MCF 10A (cell line): ENCODE measurements at regions not wholly inside any gene's neighbourhood (a gene's known extent, or its start where the extent isn't known, plus 50 kb on each side); places are given as distances from the start of the nearest gene placed in this dataset.
"Not testable (repeated sequence)": the region's sequence is repeated elsewhere in the genome, so short reads cannot be mapped to it uniquely, and the experiment has no call there.

Source experiments
- BruUV-seq: library from RNA; stranded (reverse); fragments of 400-500 nt; replicated peaks from 2 replicates; lab custom pipeline; 2021; lab: Mats Ljungman, UMichigan
- CTCF ChIA-PET: fragments of 300-600 bp; sonication (Branson Sonifier 250); formaldehyde crosslinking; extraction: SDS; loops from one replicate; lab custom pipeline; 2021; ENCODE audit warnings: antibody characterized with exemption, inconsistent platforms; lab: Yijun Ruan, JAX
- POLR2A ChIA-PET: fragments of 300-600, 350-650 bp; sonication (Branson Sonifier 250); formaldehyde crosslinking; extraction: SDS; loops from one replicate; lab custom pipeline; 2020; ENCODE audit warnings: antibody characterized with exemption, inconsistent platforms; lab: Yijun Ruan, JAX
- DNase-seq: peaks from one replicate; pipeline ENCODE4 v3.0.0-alpha.2; 2018; ENCODE audit not compliant: unreplicated experiment
- H3K27ac Mint-ChIP-seq: one replicate; pipeline ENCODE4 v1.8.0; 2022; ENCODE audit warnings: mild to moderate bottlenecking, low read depth, mixed read lengths; ENCODE audit not compliant: unreplicated experiment
- H3K27me3 Mint-ChIP-seq: one replicate; pipeline ENCODE4 v1.8.0; 2022; ENCODE audit warnings: mixed read lengths; ENCODE audit not compliant: insufficient read depth, unreplicated experiment
- H3K36me3 Mint-ChIP-seq: one replicate; pipeline ENCODE4 v1.8.0; 2022; ENCODE audit warnings: mild to moderate bottlenecking, moderate library complexity, mixed read lengths; ENCODE audit not compliant: insufficient read depth, unreplicated experiment
- H3K4me1 Mint-ChIP-seq: one replicate; pipeline ENCODE4 v1.8.0; 2022; ENCODE audit warnings: mixed read lengths; ENCODE audit not compliant: insufficient read depth, unreplicated experiment
- H3K4me3 Mint-ChIP-seq: one replicate; pipeline ENCODE4 v1.8.0; 2022; ENCODE audit warnings: mild to moderate bottlenecking, moderate library complexity, mixed read lengths; ENCODE audit not compliant: unreplicated experiment
- H3K9me3 Mint-ChIP-seq: one replicate; pipeline ENCODE4 v1.8.0; 2022; ENCODE audit warnings: mixed read lengths; ENCODE audit not compliant: unreplicated experiment
- intact Hi-C: fragments of 100-400 bp; cut with micrococcal nuclease; formaldehyde crosslinking; loops from 2 replicates; pipeline ENCODE4 v1.14.1; 2022
- TF ChIP-seq, protein P1 (sequence below): fragments of 200-600 bp; IDR thresholded peaks from one replicate; pipeline ENCODE4 v1.8.0; 2022; ENCODE audit warnings: antibody characterized with exemption, mild to moderate bottlenecking; ENCODE audit not compliant: unreplicated experiment

DNA sequence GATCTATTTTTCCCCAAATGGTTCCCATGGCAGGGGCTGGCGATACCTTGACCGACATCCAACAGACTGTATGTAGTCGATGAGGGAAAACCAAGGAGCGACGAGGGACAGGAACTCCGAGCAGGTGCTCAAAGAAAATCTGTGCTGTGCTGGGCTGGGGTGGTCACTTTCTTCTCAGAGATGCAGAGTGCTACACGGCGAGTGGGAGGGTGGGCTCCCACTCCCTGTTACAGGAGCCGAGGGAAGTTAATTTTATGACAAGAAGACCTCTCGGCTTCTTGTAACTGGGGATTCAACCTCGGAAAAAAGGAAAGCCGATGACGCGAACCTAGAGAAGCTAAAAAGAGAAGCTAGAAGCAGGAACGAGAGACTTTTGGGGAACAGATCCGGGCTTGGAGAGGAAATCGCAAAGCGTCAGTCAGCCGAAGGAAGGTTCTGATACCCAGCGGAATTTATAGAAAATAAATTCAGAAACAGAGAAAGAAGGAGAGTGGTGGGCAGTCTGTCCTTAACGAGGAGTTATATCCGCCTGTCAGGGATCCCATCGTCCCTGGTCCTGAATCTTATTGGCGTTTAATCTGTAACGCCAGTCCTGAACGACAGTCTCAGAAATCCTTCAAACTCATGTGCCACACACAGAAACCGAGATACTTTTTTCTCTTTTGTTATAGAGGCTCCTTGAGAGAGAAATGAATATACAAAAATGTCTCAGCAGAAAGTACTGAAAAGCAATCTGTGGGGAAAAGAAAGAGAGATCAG lies 84.6 kb upstream of the ZNF322 start:
- TF ChIP-seq, protein P1, sequence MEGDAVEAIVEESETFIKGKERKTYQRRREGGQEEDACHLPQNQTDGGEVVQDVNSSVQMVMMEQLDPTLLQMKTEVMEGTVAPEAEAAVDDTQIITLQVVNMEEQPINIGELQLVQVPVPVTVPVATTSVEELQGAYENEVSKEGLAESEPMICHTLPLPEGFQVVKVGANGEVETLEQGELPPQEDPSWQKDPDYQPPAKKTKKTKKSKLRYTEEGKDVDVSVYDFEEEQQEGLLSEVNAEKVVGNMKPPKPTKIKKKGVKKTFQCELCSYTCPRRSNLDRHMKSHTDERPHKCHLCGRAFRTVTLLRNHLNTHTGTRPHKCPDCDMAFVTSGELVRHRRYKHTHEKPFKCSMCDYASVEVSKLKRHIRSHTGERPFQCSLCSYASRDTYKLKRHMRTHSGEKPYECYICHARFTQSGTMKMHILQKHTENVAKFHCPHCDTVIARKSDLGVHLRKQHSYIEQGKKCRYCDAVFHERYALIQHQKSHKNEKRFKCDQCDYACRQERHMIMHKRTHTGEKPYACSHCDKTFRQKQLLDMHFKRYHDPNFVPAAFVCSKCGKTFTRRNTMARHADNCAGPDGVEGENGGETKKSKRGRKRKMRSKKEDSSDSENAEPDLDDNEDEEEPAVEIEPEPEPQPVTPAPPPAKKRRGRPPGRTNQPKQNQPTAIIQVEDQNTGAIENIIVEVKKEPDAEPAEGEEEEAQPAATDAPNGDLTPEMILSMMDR: no peak
- POLR2A ChIA-PET: interaction anchor here (0.9 kb wide), 1 partner anchor 1903 kb away, joined by 3 read pairs; no protein-coding TSS in a partner anchor
- no peak overlapping the region for H3K27ac Mint-ChIP-seq
- no TSS peak for BruUV-seq
- peaks cover 16% of the 10 kb centered on the region for H3K27me3 Mint-ChIP-seq
- peaks cover 6% of the 10 kb centered on the region for H3K4me1 Mint-ChIP-seq
- H3K9me3 Mint-ChIP-seq: no peaks in the 10 kb centered on the region
- intact Hi-C loops: no loop called here
- CTCF ChIA-PET: no interaction called here
- no peak overlapping the region for H3K4me3 Mint-ChIP-seq
- DNase-seq: no peak
- H3K36me3 Mint-ChIP-seq: peaks cover 7% of the 10 kb centered on the region

DNA sequence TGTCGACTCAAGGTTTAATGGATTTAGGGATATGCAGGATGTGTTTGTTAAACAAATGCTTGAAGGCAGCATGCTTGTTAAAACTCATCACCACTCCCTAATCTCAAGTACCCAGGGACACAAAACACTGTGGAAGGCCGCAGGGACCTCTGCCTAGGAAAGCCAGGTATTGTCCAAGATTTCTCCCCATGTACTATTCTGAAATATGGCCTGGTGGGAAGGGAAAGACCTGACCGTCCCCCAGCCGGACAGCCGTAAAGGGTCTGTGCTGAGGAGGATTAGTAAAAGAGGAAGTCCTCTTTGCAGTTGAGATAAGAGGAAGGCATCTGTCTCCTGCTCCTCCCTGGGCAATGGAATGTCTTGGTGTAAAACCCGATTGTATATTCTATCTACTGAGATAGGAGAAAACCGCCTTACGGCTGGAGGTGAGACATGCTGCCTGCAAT lies 85.3 kb upstream of the ZNF322 start:
- BruUV-seq, H3K27ac Mint-ChIP-seq, intact Hi-C loops: not testable (repeated sequence)

DNA sequence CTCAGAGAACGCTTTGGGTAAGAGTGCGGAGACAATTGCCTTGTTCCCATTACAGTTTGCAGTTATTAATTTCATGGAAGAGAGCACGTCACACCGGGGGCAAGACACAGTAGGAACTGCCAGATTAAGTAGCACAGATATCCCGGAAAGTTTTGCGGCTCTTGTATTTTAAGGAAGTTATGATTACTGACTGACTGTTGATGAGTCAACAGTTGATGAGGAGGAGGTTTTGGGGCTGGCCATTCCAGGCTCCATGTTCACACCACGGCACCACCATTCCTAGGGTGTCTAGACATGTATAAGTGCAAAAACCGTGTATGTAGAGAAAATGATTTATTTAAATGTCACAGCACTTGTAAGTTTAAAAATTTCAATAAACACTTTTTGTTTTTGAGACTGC lies 86.4 kb upstream of the ZNF322 start:
- H3K4me1 Mint-ChIP-seq, intact Hi-C loops, DNase-seq, H3K27ac Mint-ChIP-seq, POLR2A ChIA-PET, H3K36me3 Mint-ChIP-seq, CTCF ChIA-PET, BruUV-seq, H3K9me3 Mint-ChIP-seq, H3K4me3 Mint-ChIP-seq: not testable (repeated sequence)
- peaks cover 25% of the 10 kb centered on the region for H3K27me3 Mint-ChIP-seq

More for the DNA sequence above, 85.3 kb upstream of the ZNF322 start:
- H3K9me3 Mint-ChIP-seq, H3K36me3 Mint-ChIP-seq, H3K4me3 Mint-ChIP-seq, CTCF ChIA-PET, H3K4me1 Mint-ChIP-seq, POLR2A ChIA-PET, DNase-seq: not testable (repeated sequence)
- H3K27me3 Mint-ChIP-seq: peaks cover 23% of the 10 kb centered on the region

DNA sequence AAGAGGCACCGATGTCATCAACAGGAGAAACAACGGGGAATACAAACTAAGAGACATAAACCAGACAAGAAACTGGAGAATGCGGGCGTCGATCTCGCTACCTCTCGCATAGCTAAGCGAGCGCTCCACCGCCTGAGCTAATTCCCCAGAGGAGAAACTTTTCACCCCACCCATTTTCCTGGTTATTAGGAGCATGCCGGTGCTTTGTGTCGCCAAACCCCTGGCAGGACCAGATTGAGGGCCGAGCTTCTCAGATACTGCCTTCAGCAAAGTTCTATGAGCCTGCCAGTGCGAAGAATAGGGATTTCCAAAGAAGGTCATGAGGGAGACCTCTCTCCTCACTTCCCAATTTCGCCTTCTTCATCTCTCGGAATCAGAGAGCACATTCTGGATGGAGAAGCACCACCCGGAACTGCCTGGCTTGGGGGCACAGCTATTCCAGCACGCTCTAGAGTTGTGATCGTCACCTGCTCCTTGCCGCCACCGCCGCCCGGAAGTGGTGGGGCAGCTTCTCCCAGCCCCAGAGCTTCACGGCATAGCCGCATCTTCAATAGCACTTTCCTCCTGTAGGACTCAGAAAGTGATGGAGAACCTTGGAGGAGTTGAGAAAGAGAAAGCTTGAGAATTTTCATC lies 89.7 kb upstream of the ZNF322 start:
- intact Hi-C loops, BruUV-seq, POLR2A ChIA-PET, CTCF ChIA-PET, DNase-seq, H3K4me1 Mint-ChIP-seq, H3K4me3 Mint-ChIP-seq, H3K9me3 Mint-ChIP-seq, H3K27ac Mint-ChIP-seq, H3K36me3 Mint-ChIP-seq: not testable (repeated sequence)
- H3K27me3 Mint-ChIP-seq: peaks cover 25% of the 10 kb centered on the region

DNA sequence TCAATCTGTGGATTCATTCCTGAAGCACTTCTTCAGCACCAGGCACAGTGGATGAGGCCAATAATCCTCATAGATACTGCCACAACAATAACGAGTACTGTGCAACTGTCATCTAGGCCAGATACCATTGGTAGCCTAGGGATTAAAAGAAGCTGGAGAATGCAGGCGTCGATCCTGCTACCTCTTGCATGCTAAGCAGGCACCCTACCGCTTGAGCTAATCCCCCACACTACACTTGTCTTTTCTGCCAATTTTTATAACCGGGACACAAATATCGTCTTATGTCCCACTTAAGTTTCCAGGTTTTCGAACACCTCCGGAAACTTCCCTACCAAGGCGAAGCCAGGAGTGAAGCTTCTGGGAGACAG lies 90.2 kb upstream of the ZNF322 start:
- BruUV-seq, H3K36me3 Mint-ChIP-seq, intact Hi-C loops, H3K4me1 Mint-ChIP-seq, H3K4me3 Mint-ChIP-seq, CTCF ChIA-PET, H3K27ac Mint-ChIP-seq, H3K9me3 Mint-ChIP-seq, POLR2A ChIA-PET, DNase-seq: not testable (repeated sequence)
- H3K27me3 Mint-ChIP-seq: peaks cover 30% of the 10 kb centered on the region

DNA sequence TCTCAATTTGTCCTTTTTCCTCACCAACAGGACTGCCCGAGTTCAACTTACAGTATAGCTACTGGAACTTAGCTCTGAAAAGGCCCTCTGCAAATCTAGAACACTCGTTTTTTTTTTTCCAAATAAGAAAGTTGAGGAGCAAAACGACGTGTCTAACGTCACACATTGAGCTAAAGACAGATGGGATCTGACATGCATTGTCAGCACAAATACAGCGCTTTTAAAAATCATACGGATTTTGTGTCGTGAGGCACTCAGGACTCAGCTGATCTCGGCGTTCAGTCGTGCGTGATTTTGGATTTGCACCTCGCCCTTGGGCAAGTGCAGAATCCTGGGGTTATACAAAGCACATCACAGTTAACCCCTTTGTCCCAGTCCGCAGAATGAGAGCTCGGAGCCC lies 94.7 kb upstream of the ZNF322 start:
- H3K27me3 Mint-ChIP-seq: peaks cover 22% of the 10 kb centered on the region

DNA sequence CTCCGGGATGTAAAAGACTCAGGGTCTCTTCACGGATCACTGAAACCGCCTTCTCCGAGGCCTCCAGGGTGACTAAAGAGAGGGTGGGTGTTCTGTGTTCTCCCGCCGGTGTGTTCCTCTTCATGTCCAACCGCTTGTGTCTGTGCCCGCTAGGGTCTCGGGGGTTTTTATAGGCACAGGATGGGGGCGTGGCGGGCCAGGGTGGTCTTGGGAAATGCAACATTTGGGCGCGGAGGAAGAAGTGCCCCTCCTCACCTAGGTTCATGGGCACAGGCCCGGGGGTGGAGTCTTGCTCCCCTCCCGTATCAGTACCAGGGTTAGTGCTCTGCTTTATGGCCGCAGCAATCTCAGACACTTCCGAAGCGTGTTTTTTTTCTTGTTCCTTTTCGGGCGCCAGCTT lies 95.3 kb upstream of the ZNF322 start:
- H3K4me3 Mint-ChIP-seq, CTCF ChIA-PET, H3K9me3 Mint-ChIP-seq, BruUV-seq, DNase-seq, POLR2A ChIA-PET, H3K4me1 Mint-ChIP-seq, H3K36me3 Mint-ChIP-seq, intact Hi-C loops, H3K27ac Mint-ChIP-seq: not testable (repeated sequence)
- H3K27me3 Mint-ChIP-seq: peaks cover 16% of the 10 kb centered on the region

More for the DNA sequence above, 94.7 kb upstream of the ZNF322 start:
- H3K9me3 Mint-ChIP-seq: no peaks in the 10 kb centered on the region
- CTCF ChIA-PET: interaction anchor here (0.6 kb wide), 1 partner anchor 182 kb away, joined by 3 read pairs; no protein-coding TSS in a partner anchor
- TF ChIP-seq, protein P1: no peak
- no peak overlapping the region for H3K4me3 Mint-ChIP-seq
- no peaks in the 10 kb centered on the region for H3K36me3 Mint-ChIP-seq
- no peak overlapping the region for H3K27ac Mint-ChIP-seq
- BruUV-seq: no TSS peak
- no peak for DNase-seq
- intact Hi-C loops: no loop called here
- no peaks in the 10 kb centered on the region for H3K4me1 Mint-ChIP-seq
- POLR2A ChIA-PET: no interaction called here
